RPMI7951 (cell line): ENCODE measurements at regions not wholly inside any gene's neighbourhood (a gene's known extent, or its start where the extent isn't known, plus 50 kb on each side); places are given as distances from the start of the nearest gene placed in this dataset.
A peak's percentile ranks its signal among the peaks of the same experiment; 100 is the strongest.
"Not testable (repeated sequence)": the region's sequence is repeated elsewhere in the genome, so short reads cannot be mapped to it uniquely, and the experiment has no call there.

ENCODE experiments used
- DNase-seq: peaks from one replicate; pipeline ENCODE4 v3.0.0-alpha.2; 2012; ENCODE audit warnings: low read depth

DNA sequence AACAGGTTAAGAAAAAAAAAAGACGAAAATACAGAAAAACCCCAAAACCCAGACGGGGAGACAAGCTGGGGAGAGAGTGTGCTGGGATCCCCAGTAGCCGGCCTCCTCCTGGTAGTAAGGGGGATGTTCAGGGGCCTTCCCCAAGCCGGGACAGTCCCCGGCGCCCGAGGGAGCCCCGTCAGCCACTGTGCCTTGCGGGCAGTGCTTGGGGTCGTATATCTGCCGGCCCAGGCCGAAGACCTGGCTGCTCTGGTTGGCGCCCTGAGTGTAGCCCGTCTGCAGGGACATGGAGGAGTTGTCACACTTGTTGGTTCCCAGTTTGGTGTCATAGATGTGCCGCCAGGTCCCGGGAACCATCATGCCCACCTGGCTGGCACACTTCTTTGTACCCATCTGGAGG lies 287.2 kb upstream of the GADL1 start:
- DNase-seq: no peak

- no peak for DNase-seq
Observed at GRCh38 chr3:31182661-31183060, 288.2 kb upstream of the GADL1 start.

GRCh38 chr3:31184261-31185061 lies 290.0 kb upstream of the GADL1 start:
- no peak for DNase-seq

DNA sequence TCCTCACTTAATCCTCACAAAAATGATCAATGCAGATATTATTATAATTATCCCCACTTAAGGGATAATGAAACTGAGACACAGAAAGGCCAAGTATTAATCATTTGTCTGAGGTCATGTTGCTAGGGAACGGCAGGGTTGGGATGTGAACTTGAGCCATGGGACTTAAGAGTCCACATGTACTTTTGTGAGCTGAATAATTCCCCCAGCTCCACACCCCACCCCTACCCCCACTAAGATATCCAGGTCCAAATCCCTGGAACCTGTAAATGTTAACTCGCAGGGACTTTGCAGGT lies 290.5 kb upstream of the GADL1 start:
- no peak for DNase-seq

DNA sequence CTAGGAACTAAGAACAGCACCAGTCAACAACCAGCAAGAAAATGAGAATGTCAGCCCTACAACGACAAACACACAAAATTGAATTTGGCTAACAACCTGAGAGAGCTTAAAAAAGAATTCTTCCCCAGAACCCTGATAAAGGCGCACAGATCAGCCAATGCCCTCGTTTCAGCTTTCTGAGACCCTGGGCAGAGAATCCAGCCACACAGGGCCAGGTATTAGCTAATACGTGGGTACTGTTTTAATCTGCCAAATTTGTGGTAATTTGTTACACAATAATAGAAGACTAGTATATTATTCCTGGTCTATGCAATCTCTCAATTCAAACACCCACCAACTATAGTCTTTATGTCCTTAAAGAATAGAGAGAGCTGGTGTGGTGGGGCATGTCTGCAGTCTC lies 291.6 kb upstream of the GADL1 start:
- DNase-seq: no peak

DNA sequence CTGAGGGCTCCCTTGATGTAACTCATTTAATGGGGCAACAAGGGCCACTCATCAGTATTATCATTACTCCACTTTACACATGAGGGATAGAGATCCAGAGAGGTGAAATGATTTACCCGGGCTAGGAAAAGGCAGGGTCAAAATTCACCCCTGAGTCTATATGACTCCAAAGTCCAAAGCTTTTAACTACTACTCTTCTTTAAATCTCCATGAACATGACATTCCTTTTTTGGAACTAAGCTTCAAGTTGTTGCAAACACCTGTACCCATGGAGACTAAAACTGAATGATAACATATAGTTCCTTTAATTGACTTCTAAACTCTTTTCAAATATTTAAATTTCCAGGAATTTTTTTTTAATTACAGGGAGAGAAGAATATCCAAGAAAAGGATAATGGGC lies 292.9 kb upstream of the GADL1 start:
- DNase-seq: no peak

GRCh38 chr3:31188112-31188511 lies 293.7 kb upstream of the GADL1 start:
- no peak for DNase-seq

- no peak for DNase-seq
Observed at GRCh38 chr3:31189330-31189729, 294.9 kb upstream of the GADL1 start.

- DNase-seq: no peak
Observed at GRCh38 chr3:31189971-31190370, 295.5 kb upstream of the GADL1 start.

- DNase-seq: no peak
Observed at GRCh38 chr3:31191354-31191753, 296.9 kb upstream of the GADL1 start.

DNA sequence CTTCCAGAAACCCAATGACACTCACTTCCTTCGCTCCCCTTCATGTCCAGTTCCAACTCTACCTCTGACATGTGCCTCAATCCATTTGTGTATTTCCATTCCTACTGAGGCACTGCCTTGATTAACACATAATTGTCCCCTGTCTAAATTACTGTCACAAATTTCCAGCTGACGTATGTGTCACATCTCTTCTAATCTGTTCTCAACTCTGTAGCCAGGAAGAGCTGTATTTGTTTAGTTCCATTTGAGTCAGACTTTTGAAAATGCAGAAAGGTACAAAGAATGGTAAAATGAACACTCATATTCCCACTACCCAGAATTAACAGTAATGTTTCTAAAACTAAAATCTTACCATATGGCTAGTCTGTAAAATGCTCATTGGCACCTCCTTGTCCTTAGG lies 299.0 kb upstream of the GADL1 start:
- DNase-seq: no peak

DNA sequence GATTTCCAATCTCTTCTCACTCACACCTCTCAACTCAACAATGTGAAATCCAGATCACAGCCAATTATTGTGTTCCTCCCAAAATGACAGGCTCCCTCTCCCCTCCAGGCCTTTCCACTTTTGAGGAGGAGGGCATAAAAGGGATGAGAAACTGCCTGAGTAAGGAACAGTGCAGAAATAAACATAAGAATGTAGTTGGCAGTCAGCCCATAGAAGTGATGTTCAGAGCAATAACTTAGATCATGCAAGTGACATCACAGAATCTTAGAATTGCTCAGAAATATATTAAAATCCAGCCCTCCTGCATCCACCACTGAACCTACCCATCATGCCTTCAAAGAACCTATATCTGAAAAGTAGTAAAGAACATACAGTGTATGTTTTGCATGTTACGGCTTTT lies 299.4 kb upstream of the GADL1 start:
- no peak for DNase-seq

DNA sequence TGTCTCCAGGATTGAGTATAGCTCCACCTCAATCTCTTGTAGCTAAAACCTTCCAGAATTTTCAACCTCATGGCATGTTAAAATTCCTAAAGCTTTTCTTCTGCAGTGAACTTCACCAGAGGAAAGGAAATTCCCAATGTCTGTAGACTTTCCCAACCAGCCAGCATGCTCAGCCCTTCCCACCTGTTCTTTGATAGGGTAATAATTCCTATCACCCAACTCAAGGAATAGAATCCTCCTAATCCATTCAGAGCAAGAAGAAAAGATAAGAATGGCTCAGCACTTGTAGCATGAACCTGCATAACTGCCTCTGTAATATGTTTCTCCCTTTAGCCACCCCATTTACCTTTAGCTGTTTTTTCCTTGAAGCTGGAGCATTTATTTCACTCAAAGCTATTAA lies 301.8 kb upstream of the GADL1 start:
- DNase-seq: no peak

DNA sequence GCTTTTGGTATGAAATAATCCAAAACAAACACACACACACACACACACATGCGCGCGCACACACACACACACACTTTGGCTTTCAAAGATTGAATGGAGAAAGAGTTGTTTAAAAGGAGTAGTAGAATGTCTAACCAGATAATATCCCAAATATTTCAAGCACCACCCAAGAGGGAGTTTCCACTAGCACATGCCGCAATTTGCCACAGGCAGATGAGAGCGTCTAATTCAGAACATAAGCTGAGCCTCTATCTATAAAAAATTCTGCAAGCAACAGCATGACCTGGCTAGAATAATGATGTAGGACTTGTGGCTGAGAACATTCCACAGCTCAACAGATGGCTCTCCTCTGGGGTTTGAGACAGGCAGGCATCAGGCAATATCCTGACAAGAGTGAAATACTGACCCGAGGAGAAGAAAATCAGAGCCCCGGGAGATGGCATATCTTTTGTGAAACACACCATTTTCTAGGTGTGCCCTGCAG lies 302.5 kb upstream of the GADL1 start:
- peak; percentile 76 for DNase-seq

DNA sequence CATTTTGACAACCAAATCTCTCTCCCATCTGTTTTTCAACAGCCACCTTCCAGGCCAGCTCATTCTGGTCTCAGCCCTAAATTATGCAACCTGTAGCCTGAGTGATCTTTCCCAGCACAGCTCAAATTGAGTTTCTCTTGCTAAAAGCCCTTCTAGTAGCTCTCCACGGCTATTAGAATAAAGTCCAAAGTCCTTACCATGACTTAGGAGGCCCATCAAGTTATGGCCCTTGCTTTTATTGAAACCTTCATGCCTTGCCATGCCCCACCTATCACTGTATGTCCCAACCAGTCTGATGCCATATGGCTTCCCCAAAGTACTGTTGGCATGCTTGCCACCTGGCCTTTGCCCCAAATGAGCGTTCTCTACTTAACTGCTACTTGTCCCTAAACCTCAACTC lies 303.5 kb upstream of the GADL1 start:
- no peak for DNase-seq

GRCh38 chr3:31198890-31199289 lies 304.4 kb upstream of the GADL1 start:
- no peak for DNase-seq

DNA sequence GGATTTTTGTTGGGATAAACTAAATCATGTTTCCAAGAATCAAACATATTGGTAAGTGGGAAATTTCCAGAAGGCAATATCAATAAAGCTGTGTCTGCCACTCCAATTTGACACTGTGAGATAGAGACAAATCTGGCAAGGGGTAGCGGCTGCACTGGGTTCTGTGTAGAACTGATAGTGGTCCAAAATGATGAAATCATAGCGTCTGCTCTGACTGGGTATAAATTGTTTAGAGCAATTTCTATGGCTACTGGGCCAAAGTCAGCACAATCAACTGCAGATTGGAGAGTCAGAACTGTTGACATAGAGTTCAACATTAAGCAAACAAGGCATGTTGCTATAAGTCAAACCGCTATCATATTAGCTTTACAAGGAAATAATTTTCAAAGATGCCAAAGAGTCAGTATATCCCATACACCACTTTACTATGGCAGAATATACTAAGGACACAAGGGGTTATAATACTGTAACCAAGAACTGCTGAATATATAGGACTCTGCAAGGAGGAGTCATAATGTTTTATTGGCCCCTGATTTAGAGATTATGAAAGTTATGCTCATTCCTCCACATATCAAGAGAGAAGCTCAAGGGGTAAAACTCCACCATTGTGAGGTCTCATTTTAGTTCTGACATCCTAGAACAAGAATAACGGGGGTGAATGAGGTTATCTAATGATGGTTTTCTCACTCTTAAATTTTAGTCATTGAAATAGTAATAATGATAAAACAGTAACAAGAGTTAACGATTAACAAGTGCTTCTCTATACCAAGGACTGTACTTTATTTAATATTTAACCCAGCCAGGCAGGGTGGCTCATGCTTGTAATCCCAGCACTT lies 309.7 kb upstream of the GADL1 start:
- DNase-seq: no peak

DNA sequence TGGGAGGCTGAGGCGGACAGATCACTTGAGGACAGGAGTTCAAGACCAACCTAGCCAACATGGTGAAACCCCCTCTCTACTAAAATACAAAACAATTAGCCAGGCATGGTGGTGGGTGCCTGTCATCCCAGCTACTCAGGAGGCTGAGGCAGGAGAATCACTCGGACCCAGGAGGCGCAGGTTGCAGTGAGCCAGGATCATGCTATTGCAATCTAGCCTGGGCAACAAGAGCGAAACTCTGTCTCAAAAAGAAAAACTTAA lies 310.3 kb upstream of the GADL1 start:
- DNase-seq: not testable (repeated sequence)

DNA sequence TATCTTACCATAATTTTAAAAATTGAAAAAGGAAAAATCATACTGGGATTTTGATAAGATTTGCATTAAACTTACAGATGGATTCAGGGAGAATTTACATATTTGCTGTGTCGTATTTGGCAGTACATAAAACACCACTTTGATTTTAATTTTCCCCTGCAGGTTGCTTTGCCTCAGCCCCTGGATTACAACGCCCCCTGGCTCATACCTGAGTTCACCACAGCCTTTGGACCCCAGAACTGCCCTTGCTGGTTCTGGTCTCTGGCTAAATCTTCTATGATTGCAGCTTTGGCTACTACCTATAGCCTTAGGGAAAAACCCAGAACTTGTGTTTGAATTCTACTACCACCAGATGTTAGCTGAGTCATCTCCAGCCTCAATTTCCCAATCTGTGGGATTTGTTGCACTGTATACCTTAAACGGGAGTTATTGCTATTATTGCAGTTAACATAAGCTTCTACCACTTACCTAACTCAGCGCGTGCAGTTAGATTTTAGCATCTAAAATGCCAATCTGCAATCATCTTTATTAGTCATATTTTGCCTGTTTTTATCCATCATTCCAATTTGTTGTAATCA lies 315.7 kb upstream of the GADL1 start:
- no peak for DNase-seq

GRCh38 chr3:31213869-31214486 lies 318.7 kb upstream of the STT3B start:
- no peak for DNase-seq

DNA sequence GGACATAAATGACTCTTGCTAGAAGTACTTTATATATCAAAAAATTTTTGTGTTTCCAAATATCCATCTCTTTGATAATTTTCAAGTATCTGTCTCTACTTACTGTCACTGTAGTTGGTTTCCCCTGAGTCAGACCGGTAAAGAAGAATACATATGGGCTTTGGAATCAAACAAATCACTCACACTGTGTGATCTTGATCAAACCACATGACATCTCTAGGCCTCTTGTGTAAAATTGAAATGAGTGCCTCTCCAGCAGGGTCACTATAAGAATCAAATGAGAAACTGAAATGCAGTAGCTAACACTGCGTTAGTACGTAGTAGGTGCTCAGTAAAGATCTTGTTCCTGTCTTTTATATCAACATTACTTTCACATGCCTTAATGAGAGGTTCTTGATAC lies 314.6 kb upstream of the STT3B start:
- DNase-seq: no peak

DNA sequence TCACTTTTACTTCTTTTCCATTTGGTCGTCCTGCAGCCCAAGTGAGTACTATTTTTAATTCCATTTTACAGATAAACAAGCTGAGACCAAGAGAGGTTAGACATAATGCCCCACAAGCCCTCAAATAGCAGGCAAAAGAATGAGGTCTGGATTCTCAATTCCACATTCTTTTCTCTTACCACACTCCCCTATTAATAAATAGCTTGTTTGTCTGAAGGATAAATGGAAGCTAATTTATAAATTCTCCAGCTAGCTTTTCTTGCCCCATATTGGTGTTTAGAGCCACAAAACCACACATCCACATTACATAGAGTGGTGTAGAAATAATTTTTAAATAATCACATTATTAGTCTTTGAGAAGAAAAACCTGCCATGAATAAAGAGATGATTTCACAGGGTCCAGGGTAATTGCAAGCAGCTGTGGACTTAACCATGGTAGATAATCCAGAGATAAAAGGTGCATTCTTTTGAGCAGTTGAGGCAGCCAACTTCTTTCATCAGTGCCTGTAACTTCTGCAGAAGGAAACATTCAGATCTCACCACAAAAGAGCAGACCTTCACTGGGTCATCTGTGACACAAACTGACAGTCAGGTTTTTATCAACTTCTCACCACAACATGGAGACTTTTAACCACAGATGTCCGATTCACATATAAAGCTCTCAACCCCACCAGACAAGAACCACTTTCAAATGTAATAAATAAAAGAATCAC lies 313.4 kb upstream of the STT3B start:
- DNase-seq: peak; percentile 79
